Kidney capillary endothelial cell (primary cell): ENCODE measurements at regions not wholly inside any gene's neighbourhood (a gene's known extent, or its start where the extent isn't known, plus 50 kb on each side); places are given as distances from the start of the nearest gene placed in this dataset.

Experiments used
- DNase-seq: peaks from one replicate; pipeline ENCODE4 v3.0.0-alpha.2; 2018; ENCODE audit warnings: low spot score

DNA sequence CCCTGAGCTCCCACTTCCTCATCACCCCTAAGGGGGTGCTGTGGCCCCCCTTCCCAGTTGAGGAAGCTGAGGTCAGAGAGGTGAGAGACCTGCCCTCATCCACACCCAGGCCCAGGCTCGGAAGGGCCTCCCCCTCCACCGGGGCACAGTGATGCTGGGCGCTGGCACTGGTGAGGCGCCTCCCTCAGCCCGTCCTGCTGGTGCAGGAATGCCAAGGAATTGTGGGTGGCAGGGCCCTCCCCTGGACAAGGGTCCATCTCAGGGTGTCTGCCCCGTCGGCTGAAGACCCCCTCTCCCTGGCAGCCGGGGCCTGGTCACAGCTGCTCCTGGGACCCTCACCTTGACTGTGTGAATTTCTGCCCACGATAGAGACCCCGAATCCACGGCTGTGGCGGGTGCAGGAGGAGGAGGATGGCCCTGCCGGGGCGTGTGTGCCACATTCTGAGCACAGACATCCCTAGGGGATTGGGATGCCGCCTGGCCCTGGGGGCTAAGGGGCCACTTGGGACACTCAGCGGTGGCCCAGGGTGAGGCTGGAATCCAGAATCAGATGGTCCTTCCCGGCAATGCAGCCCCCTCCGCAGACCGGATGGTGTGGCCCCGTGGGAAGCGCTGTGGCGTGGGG is 70.2 kb upstream of the GATA5 start:
- DNase-seq = no peak

DNA sequence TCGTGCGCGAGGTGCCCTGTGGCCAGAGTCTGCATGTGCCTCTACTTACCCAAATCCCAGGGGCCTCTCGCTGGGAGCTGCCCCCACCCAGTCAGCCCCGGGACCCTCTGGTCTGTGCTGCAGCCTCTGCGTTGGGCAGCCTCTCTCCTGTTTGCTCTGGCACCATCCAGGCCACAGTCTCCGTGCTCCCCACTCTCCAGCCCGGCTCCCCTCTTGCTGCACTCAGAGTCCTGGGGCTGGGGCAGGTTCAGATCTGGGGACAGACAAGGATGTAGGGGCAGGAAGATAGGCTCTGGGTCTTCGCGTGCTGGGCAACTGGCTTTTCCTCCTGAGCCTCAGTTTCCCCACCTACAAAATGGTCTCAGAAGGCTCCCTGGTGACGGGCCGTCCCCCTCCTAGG is 70.8 kb upstream of the GATA5 start:
- DNase-seq = no peak

DNA sequence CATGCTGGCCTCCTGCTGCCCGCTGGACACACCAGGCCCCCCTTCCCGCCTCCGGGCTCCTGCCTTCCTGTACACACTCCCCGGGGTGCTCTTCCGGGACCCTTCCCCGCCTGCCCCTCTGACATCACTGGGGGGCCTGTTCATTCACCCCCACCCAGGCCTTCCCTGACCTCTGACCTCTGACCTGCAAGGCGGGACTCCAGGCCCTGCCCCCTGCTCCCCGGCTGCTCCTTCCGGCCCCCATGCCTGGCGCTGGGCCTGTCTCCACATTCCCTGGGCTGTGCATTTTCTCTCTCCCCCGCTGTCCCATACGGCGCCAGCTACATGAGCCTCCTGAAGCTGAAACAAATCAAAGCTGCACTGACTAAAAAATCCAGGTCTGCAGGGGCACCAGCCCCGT is 71.6 kb upstream of the GATA5 start:
- DNase-seq = no peak

DNA sequence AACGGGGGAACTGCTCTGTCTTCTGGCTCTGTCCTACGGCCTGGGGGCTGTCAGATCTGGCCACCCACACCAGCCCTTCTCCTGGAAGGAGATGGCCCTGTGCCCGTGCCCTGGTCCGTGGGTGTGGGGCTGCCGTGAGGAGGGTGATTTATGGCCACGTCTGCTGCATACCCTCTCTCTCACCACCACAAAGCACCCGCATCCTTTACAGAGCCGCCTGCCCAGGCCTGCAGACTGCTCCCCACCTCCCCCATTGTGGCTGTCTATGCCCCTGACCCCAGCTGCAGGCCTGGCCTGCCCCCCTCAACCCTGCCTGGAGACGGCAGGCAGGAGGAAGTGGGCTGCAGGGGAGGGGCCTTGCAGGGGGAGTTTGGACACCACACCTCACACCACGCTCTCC is 72.7 kb upstream of the GATA5 start:
- no peak for DNase-seq

DNA sequence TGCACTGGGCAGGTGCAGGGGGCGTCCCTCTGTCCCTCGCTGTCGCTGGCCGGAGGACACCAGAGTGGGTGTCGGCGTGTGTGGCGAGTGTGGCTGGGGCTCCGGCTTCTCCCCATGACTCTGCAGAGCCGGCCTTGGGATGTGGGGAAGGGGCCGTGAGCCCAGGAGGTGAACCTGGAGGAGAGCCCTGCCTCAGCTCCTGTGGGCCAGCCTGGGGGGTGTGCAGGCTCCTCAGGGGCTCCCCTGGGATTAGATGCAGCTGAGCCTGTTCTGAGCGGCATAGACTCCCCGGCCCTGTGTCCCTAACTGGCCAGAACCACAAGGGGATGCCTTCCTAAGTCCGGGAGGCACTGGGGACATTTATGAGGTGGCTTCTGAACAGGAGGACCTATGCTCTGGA is 73.2 kb upstream of the GATA5 start:
- DNase-seq = no peak

DNA sequence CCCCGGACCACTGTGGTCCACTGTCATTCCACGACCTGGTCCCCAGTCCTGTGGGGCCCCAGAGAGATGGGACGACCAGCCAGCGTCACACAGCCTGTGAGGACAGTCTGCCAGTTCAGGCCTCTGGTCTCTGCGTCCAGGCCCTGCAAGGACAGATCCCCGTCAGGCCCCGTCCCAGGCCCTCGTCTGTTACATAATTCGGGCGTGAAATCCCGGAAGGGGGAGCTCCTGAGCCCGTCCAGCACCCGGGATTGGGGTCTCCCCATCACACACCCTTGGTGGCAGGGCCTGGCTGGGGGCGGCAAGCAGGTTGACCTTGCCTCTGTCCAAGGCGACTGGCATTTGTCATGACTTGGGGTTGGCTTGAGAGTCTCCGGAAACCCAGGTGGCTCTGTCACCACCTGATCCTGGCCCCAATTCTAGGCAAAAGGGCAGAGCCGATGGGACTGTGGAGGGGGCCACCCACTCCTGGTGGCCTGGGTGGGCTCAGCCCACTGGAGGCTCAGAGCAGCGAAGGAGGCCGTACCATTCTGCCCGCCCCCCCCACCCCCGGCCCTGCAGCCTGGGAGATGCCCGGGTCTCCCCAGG is 73.8 kb upstream of the GATA5 start:
- no peak for DNase-seq

DNA sequence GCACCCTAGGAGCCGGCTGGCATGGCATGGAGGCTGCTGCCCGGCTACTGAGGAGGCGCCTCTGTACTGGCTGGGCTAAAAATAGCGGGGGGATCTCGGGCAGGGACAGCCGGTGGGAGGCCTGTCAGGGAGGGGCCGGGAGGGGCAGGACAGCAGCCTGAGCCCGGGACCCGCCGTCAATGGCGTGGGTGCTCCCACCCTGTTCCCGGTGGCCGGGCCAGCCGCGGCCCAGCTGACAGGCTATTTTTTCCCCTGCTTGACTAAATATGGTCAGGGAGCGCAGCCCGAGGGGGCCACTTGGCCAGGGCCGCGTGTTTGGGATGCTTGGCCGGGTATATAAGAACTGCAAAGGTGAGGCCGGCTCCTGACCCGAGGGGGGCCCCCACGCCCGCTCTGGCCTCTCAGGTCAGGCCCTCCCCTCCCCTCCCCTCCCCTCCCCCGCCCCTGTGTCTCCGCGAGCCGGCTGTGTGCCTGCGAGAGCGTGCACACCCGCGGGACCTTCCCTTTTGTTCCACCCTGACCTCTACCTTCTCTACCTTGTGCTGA is 74.4 kb upstream of the GATA5 start:
- no peak for DNase-seq

DNA sequence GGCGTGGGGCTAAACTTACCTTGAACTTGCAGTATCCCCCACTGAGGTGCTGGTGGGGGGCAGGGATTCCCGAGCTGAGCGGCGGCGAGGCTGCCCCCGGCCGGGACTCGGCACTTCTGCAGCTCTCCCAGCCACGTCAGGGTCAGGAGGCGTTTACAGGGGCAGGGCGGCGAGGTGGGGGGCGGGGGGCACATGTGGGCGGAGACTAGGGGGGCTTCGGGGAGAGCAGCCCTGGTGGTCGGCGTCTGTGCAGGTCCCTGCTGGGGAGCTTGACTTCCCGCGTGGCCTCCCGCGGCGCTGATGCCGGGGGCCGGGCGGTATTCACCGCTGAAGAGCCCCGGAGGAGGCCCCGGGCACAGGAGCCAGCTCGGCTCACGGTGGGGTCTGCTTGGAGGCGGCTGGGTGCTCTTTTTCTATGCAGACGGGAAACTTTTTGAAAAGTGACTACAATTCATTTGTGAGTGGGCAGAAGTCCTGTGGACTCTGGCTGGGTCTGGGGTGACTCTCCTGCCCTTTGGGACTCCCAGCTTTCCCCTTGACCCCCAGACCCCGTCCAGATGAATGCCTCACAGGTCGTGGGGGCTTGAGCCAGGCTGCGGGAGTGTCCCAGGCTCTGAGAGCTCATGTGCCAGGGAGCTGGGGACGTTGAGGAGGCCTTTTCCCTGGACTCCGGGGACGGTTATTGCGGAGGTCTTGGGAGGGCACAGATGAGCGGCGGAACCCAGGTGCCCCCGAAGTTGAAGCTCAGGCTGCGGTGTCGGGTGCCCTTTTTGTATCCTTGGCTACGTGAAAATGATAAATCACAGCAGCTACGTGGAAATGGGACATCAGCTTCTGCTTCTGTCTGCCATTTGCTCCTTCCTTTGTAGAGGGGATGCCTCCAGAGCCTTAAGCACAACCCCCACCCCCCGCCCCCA is 75.9 kb upstream of the GATA5 start:
- DNase-seq = no peak

DNA sequence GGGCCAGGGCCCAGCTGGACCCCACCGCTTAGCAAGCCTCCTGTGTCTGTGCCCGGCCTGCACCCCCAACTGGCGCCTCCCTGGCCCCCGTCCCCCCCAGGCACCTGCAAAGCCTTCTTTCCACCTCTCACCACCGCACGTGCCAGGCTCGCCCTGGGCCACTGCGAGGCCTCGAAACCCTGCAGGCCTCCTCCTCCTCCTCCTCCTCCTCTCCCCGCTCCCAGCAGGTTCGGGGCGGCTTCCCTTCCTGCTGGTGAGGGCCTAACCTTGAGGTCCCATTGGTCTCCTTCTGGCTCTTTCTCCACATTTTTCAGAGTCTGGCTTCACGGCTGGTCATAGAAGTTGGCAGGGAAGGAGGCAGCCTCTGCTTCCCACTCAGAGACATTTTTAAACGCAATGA is 76.8 kb upstream of the GATA5 start:
- no peak for DNase-seq

DNA sequence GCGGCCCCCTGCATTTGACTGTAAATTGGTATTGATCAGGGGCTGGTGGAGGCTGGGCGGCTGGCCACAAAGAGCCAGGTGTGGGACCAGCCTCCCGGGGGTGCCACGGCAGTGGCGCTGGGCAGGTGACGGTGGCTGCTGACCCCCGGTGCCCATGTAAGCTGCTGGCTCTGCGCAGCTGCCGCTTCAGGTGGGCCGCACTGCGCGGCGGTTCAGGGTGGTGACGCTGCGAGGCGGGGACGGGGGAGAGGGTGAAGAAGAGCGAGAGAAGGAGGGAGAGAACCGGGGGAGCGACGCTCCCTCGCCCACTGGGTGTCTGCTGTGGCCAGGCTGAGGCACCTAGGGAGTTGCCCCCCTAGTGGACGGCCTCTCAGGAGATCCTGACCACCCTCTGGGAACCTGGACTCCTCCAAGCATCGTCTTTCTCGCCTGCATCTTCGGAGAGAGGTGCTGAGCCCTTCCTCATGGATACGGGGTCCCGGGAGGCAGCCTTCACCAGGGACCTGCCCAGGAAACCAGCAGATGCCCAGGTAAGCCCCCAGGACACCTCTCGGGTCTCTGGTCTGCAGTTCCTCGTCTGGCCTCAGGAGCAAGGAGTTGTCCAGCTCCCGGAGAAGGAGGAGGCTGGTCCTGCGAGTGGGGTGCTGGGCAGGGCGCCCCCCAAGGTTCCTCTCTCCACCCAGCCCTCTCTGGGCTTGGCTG is 77.5 kb upstream of the GATA5 start:
- no peak for DNase-seq

DNA sequence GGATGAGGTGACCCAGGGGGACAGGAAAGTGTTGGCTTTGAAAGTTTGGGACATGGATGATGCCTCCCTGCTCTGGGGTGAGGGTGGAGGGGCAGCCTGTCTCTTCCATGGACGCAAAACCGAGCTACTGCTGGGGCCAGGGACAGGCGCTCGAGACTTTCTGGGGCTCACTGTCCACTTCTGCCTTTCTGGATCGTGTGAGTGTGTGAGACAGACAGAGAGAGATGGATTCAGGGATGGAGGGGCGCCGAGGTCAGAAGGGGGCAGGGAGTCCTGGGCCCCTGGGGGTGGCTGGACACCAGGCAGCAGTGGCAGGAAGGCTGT is 78.0 kb upstream of the GATA5 start:
- no peak for DNase-seq

DNA sequence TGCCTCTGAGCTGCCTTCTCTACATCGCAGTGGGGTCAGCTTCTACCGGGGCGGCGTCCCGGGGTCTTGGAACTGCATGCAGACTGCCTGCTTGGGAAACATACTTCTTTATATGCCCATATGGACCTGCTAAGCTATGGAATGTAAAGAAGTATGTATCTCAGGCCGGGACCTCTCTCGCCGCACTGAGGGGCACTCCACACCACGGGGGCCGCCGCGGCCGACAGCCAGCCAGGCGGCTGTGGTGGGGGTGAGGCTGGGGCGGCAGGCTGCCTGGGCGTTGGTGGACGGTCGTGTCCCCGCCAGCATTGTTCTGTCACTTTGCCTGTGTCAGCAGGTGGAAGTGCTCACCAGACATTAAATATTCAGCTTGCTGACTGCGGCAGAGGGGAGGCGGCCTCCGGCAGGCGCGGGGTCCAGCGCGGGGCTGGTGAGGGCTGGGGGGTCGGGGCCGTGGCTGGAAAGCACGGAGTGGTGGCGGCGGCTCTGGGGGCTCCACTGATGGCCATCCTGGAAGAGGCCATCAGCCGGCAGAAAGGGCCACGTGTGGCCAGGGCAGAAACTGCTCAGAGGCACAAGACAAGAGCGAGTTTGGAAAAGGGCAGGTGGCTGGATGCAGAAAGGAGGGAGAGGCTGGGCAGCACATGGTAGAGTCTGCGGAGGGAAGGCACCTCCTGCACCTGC is 78.6 kb upstream of the GATA5 start:
- DNase-seq = no peak

DNA sequence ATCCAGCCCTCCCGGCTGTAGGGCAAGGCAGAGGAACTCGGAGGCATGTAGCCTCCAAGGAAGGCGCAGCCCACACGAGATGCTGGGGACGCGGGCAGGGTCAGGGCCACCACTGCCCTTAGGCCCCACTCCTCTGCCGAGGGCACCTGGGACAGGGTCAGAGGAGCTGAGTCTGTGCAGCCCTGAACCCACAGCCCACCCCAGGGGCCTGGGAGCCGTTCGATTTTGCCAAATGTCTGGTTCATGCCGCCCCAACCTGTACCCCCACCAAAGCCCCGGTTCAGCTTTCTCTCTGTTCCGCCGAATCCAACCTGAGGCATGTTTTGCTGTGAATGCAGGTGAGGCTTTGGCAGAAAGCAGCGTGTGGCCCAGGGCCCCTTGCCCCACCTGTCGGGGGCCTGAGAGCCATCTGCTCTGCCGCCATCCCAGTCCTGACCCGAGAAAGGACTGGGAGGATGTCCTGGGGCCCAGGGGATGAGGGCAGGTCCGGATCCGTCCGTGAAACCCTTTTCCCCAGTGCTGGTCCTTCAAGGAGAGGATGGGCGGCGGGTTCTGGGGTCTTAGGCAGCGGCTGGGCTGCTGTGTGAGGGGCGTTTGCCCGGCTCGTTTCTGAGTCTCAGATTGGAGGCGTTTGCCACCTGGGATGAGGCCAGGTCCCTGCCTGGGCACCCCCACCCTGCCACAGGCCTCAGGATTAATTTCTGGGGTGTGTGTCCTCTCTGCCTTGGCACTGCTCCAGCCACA is 79.3 kb upstream of the GATA5 start:
- DNase-seq = no peak

DNA sequence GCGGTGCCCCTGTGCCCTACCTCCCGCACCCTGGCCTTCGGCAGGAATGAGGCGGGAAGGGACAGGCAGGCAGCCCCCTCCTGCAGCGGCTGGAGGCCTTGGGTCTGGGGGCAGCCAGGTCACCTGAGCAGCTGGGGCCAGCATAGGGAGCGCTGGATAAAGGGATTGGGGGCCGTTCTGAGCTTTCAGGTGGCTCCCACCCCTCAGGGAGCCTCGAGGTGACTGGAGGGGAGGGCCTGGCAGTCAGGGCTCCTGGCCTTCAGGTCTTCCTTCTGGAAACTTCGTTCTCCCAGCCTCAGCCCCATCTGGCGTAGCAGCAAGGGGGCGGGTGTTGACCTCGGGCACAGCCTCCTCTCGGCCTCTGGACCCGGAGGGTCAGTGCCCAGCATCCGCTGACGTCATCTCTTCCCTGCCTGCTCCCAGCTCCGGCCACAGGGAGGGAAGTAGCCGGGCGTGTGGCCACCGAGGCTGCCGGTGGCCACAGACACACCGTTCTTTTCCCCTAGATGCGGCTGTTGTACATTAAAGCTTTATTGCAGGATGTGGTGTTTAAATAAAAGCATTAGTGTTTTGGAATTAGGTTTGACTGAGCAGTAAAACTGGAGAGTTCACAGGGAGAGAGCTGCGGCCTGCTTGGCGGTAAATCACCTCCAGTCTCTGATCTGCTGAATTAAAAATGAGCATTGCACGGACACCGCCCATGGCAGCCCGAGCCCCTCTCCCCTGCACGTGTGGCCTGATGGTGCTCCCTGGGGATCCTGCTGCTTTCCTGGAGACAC is 80.0 kb upstream of the GATA5 start:
- no peak for DNase-seq

DNA sequence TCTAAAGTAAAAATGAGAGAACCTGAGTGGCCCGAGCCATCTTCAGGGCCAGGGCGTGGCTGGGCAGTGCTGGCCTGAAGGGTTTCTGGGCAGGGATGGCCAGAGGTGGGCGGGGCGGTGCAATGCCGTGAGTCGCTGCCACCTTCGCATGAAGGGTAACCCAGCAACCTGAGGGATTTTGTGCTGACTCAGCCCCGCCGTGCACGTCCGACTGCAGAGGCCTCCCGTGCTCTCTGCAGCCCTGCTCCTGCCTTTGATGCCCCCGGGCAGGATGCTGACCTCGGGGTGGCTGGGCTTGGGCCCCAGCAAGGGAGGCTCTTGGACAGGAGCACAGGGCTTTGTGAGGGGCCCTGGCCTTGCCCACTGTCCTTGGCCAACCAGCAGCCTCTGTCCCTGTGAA is 81.7 kb upstream of the GATA5 start:
- no peak for DNase-seq

DNA sequence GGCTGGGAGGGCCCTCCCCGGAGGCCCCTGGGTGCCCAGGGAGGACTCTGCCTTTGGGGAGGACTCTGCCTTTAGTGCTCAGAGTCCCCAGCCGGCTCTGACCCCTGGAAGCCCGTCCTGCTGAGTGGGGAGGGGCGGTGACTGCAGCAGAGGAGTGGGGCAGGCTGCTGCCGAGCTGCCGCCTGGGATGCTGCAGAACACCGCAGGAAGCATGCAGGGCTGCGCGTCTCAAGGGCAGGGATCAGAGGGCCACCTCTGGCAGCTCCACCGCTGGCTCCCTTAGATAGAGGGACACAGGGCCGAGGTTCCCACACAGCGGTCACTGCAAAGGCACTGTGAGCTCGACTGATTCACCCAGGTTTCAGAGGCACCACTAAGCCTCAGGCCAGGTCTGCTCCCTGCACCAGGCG is 82.2 kb upstream of the GATA5 start:
- no peak for DNase-seq

DNA sequence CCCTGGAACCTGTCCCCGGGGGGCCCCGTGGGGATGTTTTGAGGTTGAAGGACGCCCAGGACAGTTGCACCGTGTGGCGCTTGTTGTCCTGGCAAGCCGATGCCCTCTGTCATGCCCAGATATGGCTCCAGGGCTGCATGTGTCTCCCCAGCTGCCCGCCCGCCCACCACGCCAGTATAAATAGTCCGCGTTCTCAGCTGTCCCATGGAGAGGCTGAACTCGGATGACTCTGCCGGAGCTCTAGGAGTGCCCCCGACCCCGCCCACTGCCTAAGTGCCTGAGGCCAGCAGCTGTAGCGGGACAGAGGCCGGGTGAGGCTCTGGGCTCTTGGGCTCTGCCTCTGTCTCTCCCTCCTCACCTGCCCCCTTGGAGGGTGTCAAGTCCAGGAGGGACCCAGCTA is 83.0 kb upstream of the GATA5 start:
- no peak for DNase-seq

DNA sequence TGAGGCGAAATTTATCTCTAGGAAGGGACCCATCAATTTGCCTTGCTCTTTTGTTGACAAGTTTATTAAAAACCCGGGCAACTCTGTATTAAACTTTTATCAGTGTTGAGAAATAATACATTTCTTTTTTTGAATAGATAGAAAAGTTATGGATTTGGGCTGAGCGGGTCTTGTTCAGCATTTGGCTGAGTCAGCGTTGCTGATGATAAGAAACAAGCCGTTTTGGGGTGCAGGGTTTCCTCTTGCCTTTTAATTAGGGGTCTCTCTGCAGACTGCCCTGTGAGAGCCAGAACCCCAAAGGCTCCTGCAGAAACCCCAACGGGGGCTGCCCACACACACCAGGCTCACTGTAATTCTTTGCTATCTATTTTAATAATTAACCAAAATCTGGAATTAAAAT is 82.1 kb upstream of the SLCO4A1 start:
- no peak for DNase-seq

DNA sequence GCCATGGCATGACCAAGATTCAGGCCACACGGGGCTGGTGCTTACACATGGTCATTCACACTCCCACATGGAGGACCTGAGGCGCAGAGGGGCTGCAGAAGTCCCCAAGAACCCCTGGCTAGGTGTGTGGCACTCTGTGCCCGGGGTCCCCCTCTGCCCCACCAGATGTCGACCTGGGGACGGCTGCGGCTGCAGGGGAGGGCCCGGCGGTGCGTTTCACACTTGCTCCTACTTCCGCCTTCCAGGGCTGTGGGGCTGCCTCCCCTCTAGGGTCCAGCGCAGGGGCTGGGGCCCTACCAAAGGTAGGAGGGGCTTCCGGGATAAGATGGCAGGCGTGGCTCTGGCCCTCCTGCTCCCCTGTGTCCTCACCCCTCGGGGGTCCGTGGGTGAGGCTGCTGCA is 81.1 kb upstream of the SLCO4A1 start:
- DNase-seq = no peak

DNA sequence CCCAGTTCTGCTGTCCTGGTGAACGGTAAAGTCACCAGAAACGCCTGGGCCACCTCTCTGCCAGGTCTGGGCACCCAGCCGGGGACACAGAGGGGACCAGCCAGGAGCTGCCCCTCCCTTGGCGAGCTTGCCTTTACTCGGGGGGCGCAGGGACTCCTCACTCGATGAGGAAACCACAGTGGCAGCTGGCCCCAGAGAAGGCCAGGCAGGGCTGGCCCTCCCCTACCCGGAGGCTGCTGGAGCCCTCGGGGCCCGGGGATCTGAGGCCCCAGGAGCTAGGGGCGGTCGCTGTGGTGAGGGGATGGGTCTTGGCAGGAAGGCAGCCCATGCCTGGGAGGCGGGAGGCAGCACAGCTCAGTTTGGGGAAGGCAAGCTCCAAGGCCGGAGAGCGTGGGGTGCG is 80.4 kb upstream of the SLCO4A1 start:
- no peak for DNase-seq

DNA sequence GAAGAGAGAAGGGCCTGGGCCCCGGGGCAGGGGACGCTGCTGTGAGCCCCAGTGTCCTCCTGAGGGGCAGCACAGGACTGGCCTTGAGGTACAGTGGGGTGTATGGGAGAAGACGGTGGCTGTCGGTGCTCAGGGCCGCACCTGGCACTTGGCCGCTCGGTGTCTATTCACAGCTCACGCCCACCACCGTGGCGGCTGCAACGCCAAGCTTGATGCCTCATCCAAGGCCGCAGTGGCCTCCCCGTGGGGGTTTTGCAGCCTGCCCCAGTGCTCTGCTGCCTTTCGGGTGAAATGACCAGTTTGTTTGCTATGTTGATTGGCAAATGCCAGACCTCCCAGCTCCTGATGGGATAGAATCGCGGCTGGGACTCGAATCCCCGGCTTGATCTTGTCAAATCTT is 79.5 kb upstream of the SLCO4A1 start:
- DNase-seq = no peak
